ENCODE measurements at regions not wholly inside any gene's neighbourhood (a gene's known extent, or its start where the extent isn't known, plus 50 kb on each side); places are given as distances from the start of the nearest gene placed in this dataset.

GRCh38 chr13:79003989-79004898 lies 345.3 kb upstream of the OBI1 start:
- TF ChIP-seq POLR2AphosphoS5 (IDR thresholded peaks at IDR 0.05; ENCODE audit: borderline replicate concordance, low read depth, low read length) (no peak), EZH2 (IDR thresholded peaks at IDR 0.05) (no peak), FOXP2 (optimal IDR thresholded peaks at IDR 0.05; ENCODE audit: control extremely low read depth, extremely low read length, insufficient read depth) (no peak)
